ENCODE measurements at regions not wholly inside any gene's neighbourhood (a gene's known extent, or its start where the extent isn't known, plus 50 kb on each side); places are given as distances from the start of the nearest gene placed in this dataset.

GRCh38 chr1:30250984-30251850 lies 472.2 kb downstream of the MATN1 start:
- no peak overlapping the region for H3K4me3 ChIP-seq (ENCODE audit: low read depth, low read length)
- no peak for TF ChIP-seq CTCF (IDR thresholded peaks at IDR 0.05; ENCODE audit: low read depth, low read length, missing control alignments)
- no peak for DNase-seq (ENCODE audit: low read depth)

DNA sequence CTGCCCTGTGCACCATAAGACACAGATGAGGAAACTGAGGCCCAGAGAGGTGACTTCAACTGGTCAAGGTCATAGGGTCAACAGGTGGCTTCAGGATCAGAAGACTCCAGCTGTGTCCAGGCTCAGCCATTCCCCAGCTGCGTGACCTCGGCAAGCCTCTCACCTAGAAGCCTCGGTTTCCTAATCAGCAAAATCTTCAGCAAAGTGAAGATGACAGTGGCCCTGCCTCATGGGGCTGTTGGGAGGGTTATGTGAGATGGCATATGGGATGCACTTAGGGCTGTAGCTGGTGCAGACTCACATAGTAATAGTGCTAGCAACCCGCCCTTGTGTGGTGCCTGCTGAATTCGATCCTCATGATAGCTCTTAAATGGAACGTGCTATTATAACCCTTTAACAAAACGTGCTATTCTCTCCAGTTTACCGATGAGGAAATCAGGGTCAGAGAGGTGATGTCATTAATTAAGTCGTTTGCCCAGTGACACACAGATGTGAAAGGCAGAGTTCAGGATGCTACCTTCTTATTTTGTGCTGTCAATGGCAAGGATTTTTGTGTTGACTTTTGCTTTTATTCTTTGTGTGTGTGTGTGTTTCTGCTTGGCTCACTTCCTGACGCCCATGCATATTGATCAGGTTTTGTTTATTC lies 472.9 kb downstream of the MATN1 start:
- DNase-seq (ENCODE audit: low read depth) = no peak
- H3K4me3 ChIP-seq (ENCODE audit: low read depth, low read length) = no peak overlapping the region
- TF ChIP-seq CTCF (IDR thresholded peaks at IDR 0.05; ENCODE audit: low read depth, low read length, missing control alignments) = no peak

- no peak for DNase-seq (ENCODE audit: low read depth)
- no peak overlapping the region for H3K4me3 ChIP-seq (ENCODE audit: low read depth, low read length)
Measured at GRCh38 chr1:30249446-30250337, 473.7 kb downstream of the MATN1 start.

GRCh38 chr1:30248774-30249173 lies 474.6 kb downstream of the MATN1 start:
- H3K4me3 ChIP-seq (ENCODE audit: low read depth, low read length) = no peak overlapping the region
- DNase-seq (ENCODE audit: low read depth) = no peak
- TF ChIP-seq CTCF (IDR thresholded peaks at IDR 0.05; ENCODE audit: low read depth, low read length, missing control alignments) = no peak

More at GRCh38 chr1:30249446-30250337, 473.7 kb downstream of the MATN1 start:
- TF ChIP-seq CTCF (IDR thresholded peaks at IDR 0.05; ENCODE audit: low read depth, low read length, missing control alignments) = no peak

GRCh38 chr1:30248373-30248772 lies 475.0 kb downstream of the MATN1 start:
- no peak for DNase-seq (ENCODE audit: low read depth)
- no peak for TF ChIP-seq CTCF (IDR thresholded peaks at IDR 0.05; ENCODE audit: low read depth, low read length, missing control alignments)
- H3K4me3 ChIP-seq (ENCODE audit: low read depth, low read length) = no peak overlapping the region

GRCh38 chr1:30244801-30245200 lies 478.6 kb downstream of the MATN1 start:
- no peak for DNase-seq (ENCODE audit: low read depth)
- no peak for TF ChIP-seq CTCF (IDR thresholded peaks at IDR 0.05; ENCODE audit: low read depth, low read length, missing control alignments)
- H3K4me3 ChIP-seq (ENCODE audit: low read depth, low read length) = no peak overlapping the region
